ENCODE measurements at regions not wholly inside any gene's neighbourhood (a gene's known extent, or its start where the extent isn't known, plus 50 kb on each side); places are given as distances from the start of the nearest gene placed in this dataset.

DNA sequence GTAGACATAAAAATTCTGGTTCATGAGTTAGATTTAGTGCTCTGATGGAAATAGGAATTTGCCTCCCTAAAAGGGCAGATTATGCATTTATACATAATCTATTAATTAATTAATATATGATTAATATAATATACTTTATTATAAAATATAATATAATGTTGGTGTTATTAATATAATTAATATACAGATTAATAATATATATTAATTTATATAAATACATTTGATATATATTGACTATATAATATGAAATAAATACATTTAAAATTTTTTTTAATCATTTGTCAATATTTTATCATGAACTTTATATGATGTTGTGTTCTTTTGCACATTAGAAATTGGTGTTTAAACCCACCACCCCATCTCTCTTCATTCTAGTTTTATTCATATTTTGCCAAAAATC lies 652.1 kb upstream of the ZNF804A start:
- no peak for TF ChIP-seq CTCF (IDR thresholded peaks at IDR 0.05)
- no peak for TF ChIP-seq POLR2A (IDR thresholded peaks at IDR 0.05)

Measured in thyroid gland (tissue), 4 donors.